ENCODE measurements at regions not wholly inside any gene's neighbourhood (a gene's known extent, or its start where the extent isn't known, plus 50 kb on each side); places are given as distances from the start of the nearest gene placed in this dataset.

DNA sequence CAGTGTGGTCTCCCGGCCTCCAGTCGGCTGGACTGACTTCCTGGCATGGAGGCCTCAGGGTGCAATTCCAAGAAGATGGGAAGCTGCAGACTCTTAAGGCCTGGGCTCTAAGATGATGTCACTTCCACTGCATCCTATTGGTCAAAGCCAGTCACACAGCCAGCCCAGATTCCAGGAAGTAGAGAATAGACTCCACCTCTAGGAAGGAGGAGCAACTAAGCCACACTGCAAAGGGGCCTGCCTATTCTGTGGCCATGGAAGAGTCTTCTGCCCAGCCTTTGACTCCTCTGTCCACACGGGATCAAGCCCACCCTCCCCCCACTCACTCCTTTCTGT is 103.9 kb upstream of the RFLNA start:
- DNase-seq (ENCODE audit: low read depth, low spot score) = no peak
- in situ Hi-C loops (cut with HindIII; ENCODE audit: low sequenced_read_pairs) = no loop called here
- TF ChIP-seq, protein P1, sequence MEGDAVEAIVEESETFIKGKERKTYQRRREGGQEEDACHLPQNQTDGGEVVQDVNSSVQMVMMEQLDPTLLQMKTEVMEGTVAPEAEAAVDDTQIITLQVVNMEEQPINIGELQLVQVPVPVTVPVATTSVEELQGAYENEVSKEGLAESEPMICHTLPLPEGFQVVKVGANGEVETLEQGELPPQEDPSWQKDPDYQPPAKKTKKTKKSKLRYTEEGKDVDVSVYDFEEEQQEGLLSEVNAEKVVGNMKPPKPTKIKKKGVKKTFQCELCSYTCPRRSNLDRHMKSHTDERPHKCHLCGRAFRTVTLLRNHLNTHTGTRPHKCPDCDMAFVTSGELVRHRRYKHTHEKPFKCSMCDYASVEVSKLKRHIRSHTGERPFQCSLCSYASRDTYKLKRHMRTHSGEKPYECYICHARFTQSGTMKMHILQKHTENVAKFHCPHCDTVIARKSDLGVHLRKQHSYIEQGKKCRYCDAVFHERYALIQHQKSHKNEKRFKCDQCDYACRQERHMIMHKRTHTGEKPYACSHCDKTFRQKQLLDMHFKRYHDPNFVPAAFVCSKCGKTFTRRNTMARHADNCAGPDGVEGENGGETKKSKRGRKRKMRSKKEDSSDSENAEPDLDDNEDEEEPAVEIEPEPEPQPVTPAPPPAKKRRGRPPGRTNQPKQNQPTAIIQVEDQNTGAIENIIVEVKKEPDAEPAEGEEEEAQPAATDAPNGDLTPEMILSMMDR (IDR thresholded peaks at IDR 0.05; ENCODE audit: low read depth, low read length) = no peak
- H3K4me3 ChIP-seq (ENCODE audit: low read depth, low read length) = no peak overlapping the region

DNA sequence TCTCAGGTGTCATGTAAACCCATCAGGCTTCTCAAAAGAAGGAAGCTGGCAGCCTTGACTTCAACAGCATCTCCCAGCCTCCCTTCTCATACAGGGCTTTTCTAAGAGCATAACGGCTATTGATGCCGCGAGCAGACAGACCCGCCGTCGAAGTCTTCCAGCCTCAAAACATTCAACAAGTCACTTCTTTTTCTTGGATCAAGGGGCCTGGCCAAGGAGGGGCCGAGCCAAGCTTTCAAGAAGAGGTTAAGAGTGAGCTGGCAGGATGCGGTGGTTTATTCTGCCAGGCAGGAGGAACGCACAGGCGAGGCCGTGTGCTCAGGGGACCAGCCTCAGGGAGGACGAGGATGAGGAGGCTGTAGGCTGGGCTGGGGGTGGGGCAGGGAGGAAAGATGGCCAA is 102.9 kb upstream of the RFLNA start:
- no peak overlapping the region for H3K4me3 ChIP-seq (ENCODE audit: low read depth, low read length)
- no peak for DNase-seq (ENCODE audit: low read depth, low spot score)
- TF ChIP-seq, protein P1 (IDR thresholded peaks at IDR 0.05; ENCODE audit: low read depth, low read length) = no peak
- in situ Hi-C loops (cut with HindIII; ENCODE audit: low sequenced_read_pairs) = no loop called here

DNA sequence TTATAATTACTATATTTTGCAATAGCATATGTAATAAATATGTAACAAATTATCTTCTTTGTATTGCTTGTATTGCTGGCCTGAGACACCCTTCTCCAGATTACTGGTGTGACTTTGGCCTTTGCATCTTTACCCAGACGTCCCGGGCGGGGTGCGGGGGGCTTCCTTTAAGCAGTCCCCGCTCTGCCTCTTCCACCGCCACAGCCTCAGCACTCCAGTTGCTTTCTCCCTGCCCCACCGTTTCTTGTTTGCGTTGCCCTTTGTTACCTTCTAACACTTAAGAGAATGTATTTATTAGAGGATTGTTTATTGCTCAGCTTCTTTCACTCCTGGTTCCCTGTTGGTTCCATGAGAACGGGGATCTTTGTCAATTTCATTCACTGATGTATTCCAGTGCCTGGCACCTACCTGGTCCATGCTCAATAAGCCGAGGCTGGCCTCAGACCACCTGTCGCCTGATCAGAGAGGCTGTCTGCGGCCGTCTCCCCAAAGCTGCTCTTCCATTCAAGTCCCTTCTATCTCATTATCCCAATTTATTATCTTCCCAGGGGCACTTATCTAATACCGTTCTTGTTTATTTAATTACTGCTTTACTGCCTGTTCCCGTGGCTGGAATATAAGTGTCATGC is 100.5 kb upstream of the RFLNA start:
- no peak overlapping the region for H3K4me3 ChIP-seq (ENCODE audit: low read depth, low read length)
- TF ChIP-seq, protein P1 (IDR thresholded peaks at IDR 0.05; ENCODE audit: low read depth, low read length) = no peak
- in situ Hi-C loops (cut with HindIII; ENCODE audit: low sequenced_read_pairs) = no loop called here
- no peak for DNase-seq (ENCODE audit: low read depth, low spot score)

DNA sequence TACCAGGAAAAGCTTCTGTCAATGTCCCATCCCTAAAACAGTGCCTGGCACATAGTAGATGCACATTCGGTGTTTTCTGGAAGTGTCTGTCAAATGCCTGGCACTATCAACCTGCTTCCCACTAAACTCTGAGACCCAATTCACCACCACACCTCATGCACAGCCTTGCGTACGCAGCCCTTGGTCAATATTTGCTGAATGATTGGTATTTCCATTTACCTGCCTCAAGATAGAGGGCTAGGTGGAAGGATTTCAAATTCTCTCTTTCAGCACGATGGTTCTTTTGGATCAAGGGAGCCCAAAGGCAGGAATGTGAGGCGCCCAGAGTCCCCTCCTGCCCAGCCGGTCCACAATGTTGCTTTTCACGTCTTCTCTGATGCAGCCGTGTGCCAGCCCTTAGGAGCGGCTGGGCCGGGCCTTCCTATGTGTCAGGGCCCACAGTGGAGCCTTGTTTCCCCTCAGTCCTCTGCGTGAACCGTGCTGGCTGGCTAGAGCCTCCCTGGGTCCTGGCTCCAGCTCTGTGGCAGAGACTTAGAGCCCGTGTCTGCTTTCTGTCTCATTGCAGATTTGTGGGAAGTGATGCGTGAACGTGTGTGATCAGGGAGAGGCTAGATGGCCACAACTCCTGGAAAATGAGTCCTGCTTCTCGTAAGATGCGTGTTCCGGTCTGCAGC is 99.9 kb upstream of the RFLNA start:
- TF ChIP-seq, protein P1 (IDR thresholded peaks at IDR 0.05; ENCODE audit: low read depth, low read length) = no peak

DNA sequence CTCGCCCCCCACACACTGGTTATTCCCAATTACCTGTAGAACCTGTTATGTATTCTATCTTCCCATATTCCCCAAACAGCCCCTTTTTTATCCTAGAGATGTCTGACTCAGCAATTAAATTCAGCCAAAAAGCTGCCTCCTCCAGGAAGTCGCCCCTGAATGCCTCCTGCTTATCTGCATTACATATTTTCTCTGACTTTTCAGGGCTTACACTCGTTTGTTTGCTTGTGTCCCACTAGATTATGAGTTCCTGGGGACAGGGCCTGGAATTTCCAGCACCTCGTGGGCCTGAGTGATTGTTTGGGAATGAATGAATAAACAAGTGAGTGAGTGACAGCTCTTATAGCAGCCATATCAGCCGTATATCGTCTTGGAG is 99.3 kb upstream of the RFLNA start:
- TF ChIP-seq, protein P1 (IDR thresholded peaks at IDR 0.05; ENCODE audit: low read depth, low read length) = no peak
- H3K4me3 ChIP-seq (ENCODE audit: low read depth, low read length) = no peak overlapping the region
- no peak for DNase-seq (ENCODE audit: low read depth, low spot score)
- in situ Hi-C loops (cut with HindIII; ENCODE audit: low sequenced_read_pairs) = no loop called here

More for the DNA sequence above, 99.9 kb upstream of the RFLNA start:
- in situ Hi-C loops (cut with HindIII; ENCODE audit: low sequenced_read_pairs) = no loop called here
- DNase-seq (ENCODE audit: low read depth, low spot score) = no peak
- H3K4me3 ChIP-seq (ENCODE audit: low read depth, low read length) = no peak overlapping the region

DNA sequence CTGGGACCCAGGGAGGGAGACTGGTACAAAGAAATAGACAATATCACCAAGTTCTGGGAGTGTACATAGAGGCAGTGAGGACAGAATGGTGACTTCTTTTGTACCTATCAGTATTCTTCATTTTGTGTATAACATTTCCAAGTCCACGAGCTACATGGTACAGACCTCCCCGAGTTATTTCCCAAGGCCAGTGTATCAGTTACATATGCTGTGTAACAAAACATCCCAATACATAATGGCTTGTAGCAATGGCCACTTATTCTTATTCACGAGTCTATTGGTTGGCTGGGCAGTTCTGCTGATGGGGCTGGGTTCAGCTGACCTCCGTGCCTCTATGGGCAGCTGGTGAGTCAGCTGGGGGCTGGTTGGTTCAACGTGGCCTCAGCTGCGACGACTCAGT is 98.7 kb upstream of the RFLNA start:
- in situ Hi-C loops (cut with HindIII; ENCODE audit: low sequenced_read_pairs) = no loop called here

More for the DNA sequence above, 98.7 kb upstream of the RFLNA start:
- DNase-seq (ENCODE audit: low read depth, low spot score) = no peak
- no peak overlapping the region for H3K4me3 ChIP-seq (ENCODE audit: low read depth, low read length)
- TF ChIP-seq, protein P1 (IDR thresholded peaks at IDR 0.05; ENCODE audit: low read depth, low read length) = no peak
